BJ (cell line): ENCODE measurements at regions not wholly inside any gene's neighbourhood (a gene's known extent, or its start where the extent isn't known, plus 50 kb on each side); places are given as distances from the start of the nearest gene placed in this dataset.

ENCODE experiments used
- CTCF ChIA-PET: fragments of 350-600 bp; formaldehyde crosslinking; extraction: SDS; loops from one replicate; lab custom pipeline; 2021; ENCODE audit warnings: antibody characterized with exemption, inconsistent platforms; lab: Yijun Ruan, JAX
- POLR2A ChIA-PET: fragments of 300-600 bp; sonication (Branson Sonifier 250); formaldehyde crosslinking; extraction: SDS; loops from one replicate; lab custom pipeline; 2021; ENCODE audit warnings: antibody characterized with exemption; lab: Charles Lee
- DNase-seq: peaks from one replicate; pipeline ENCODE4 v3.0.0-alpha.2; 2011; ENCODE audit warnings: low read depth
- H3K27me3 ChIP-seq: 2 replicates; pipeline ENCODE4 v1.6.0; 2011; ENCODE audit warnings: low read length; ENCODE audit not compliant: control insufficient read depth, insufficient read depth
- H3K36me3 ChIP-seq: 2 replicates; pipeline ENCODE4 v1.5.1; 2011; ENCODE audit warnings: low read length; ENCODE audit not compliant: control insufficient read depth, insufficient read depth
- H3K4me3 ChIP-seq: 2 replicates; pipeline ENCODE4 v1.5.1; 2011; ENCODE audit warnings: low read depth, mild to moderate bottlenecking, control low read depth, low read length
- CTCF ChIP-seq: IDR thresholded peaks from 2 replicates; pipeline ENCODE4 v1.5.1; 2011; ENCODE audit warnings: low read depth, mild to moderate bottlenecking, control low read depth, inconsistent platforms, low read length, moderate library complexity; ENCODE audit not compliant: insufficient read depth

GRCh38 chr7:53806119-53806518, 736.1 kb upstream of the VSTM2A start:
- no peak overlapping the region for H3K4me3 ChIP-seq
- POLR2A ChIA-PET = no interaction called here
- no peaks in the 10 kb centered on the region for H3K36me3 ChIP-seq
- DNase-seq = no peak
- H3K27me3 ChIP-seq = no peaks in the 10 kb centered on the region
- CTCF ChIA-PET = no interaction called here
- TF ChIP-seq CTCF = no peak

GRCh38 chr7:53811555-53812079, 730.6 kb upstream of the VSTM2A start:
- Histone ChIP-seq H3K4me3 (peak overlapping the region; percentile 17; the same call in 1 of the 2 replicates), H3K27me3 (no peaks in the 10 kb centered on the region), H3K36me3 (no peaks in the 10 kb centered on the region)
- CTCF ChIA-PET = no interaction called here
- TF ChIP-seq CTCF = no peak
- POLR2A ChIA-PET = no interaction called here
- DNase-seq = no peak

- H3K27me3 ChIP-seq = no peaks in the 10 kb centered on the region
- H3K4me3 ChIP-seq = no peak overlapping the region
- ChIA-PET CTCF (no interaction called here), POLR2A (no interaction called here)
- DNase-seq = no peak
- TF ChIP-seq CTCF = no peak
- H3K36me3 ChIP-seq = no peaks in the 10 kb centered on the region
Measured at GRCh38 chr7:53812135-53812534, 730.0 kb upstream of the VSTM2A start.

GRCh38 chr7:53835301-53835700, 706.9 kb upstream of the VSTM2A start:
- CTCF ChIA-PET = no interaction called here

GRCh38 chr7:53877688-53878087, 664.5 kb upstream of the VSTM2A start:
- Histone ChIP-seq H3K27me3 (no peaks in the 10 kb centered on the region), H3K4me3 (no peak overlapping the region), H3K36me3 (no peaks in the 10 kb centered on the region)
- POLR2A ChIA-PET = no interaction called here
- no peak for TF ChIP-seq CTCF
- CTCF ChIA-PET = no interaction called here
- no peak for DNase-seq

More at GRCh38 chr7:53835301-53835700, 706.9 kb upstream of the VSTM2A start:
- H3K4me3 ChIP-seq = no peak overlapping the region
- no peaks in the 10 kb centered on the region for H3K27me3 ChIP-seq
- no peak for TF ChIP-seq CTCF
- no peaks in the 10 kb centered on the region for H3K36me3 ChIP-seq
- POLR2A ChIA-PET = no interaction called here
- DNase-seq = no peak
